ENCODE measurements at regions not wholly inside any gene's neighbourhood (a gene's known extent, or its start where the extent isn't known, plus 50 kb on each side); places are given as distances from the start of the nearest gene placed in this dataset.

GRCh38 chr2:88834376-88834775 is 142.9 kb downstream of the RPIA start:
- no peak for DNase-seq

GRCh38 chr2:88834866-88835265 is 143.4 kb downstream of the RPIA start:
- no peak for DNase-seq

GRCh38 chr2:88835726-88836125 is 144.3 kb downstream of the RPIA start:
- no peak for DNase-seq

- DNase-seq: no peak
Observed at GRCh38 chr2:88836351-88836750, 144.9 kb downstream of the RPIA start.

- no peak for DNase-seq
Observed at GRCh38 chr2:88837511-88838160, 146.2 kb downstream of the RPIA start.

- DNase-seq: no peak
Observed at GRCh38 chr2:88838165-88838635, 146.7 kb downstream of the RPIA start.

GRCh38 chr2:88841224-88841929 is 149.9 kb downstream of the RPIA start:
- DNase-seq: no peak

GRCh38 chr2:88842656-88843460 is 151.4 kb downstream of the RPIA start:
- DNase-seq: no peak

- no peak for DNase-seq
Observed at GRCh38 chr2:88843651-88844050, 152.2 kb downstream of the RPIA start.

GRCh38 chr2:88844960-88845359 is 153.5 kb downstream of the RPIA start:
- no peak for DNase-seq

GRCh38 chr2:88845772-88846661 is 154.5 kb downstream of the RPIA start:
- DNase-seq: no peak

- DNase-seq: no peak
Observed at GRCh38 chr2:88852753-88853402, 161.4 kb downstream of the RPIA start.

GRCh38 chr2:88853403-88853790 is 161.9 kb downstream of the RPIA start:
- no peak for DNase-seq

GRCh38 chr2:88854528-88854927 is 163.1 kb downstream of the RPIA start:
- DNase-seq: no peak

GRCh38 chr2:88855620-88856408 is 164.3 kb downstream of the RPIA start:
- DNase-seq: no peak

- no peak for DNase-seq
Observed at GRCh38 chr2:88856409-88857135, 165.1 kb downstream of the RPIA start.

GRCh38 chr2:88857274-88857741 is 165.8 kb downstream of the RPIA start:
- DNase-seq: no peak

- DNase-seq: no peak
Observed at GRCh38 chr2:88857951-88858411, 166.5 kb downstream of the RPIA start.

- DNase-seq: no peak
Observed at GRCh38 chr2:88859461-88859860, 168.0 kb downstream of the RPIA start.

GRCh38 chr2:88860421-88861075 is 169.1 kb downstream of the RPIA start:
- DNase-seq: no peak

Data from T-helper 1 cell (primary cell).